GM13976 (cell line): ENCODE measurements at regions not wholly inside any gene's neighbourhood (a gene's known extent, or its start where the extent isn't known, plus 50 kb on each side); places are given as distances from the start of the nearest gene placed in this dataset.

ENCODE experiments used
- DNase-seq: peaks from one replicate; pipeline ENCODE4 v3.0.0; 2012; ENCODE audit warnings: low spot score
- CTCF ChIP-seq: IDR thresholded peaks from 2 replicates; pipeline ENCODE4 v1.5.1; 2012; ENCODE audit warnings: borderline replicate concordance, mild to moderate bottlenecking; ENCODE audit not compliant: insufficient read depth; ENCODE audit errors: extremely low read depth, missing control alignments, control extremely low read depth
- in situ Hi-C: fragments of 300-500 bp; cut with MboI; formaldehyde crosslinking; loops from one replicate; pipeline ENCODE4 v1.12.0; 2022; ENCODE audit warnings: low sequenced_read_pairs, mixed read lengths, inconsistent platforms; ENCODE audit not compliant: unreplicated experiment

- DNase-seq = no peak
- no peak for TF ChIP-seq CTCF
- in situ Hi-C loops = no loop called here
These were observed 534.1 kb downstream of the KCNT2 start for GRCh38 chr1:196074182-196074581.

GRCh38 chr1:196071447-196071846 lies 536.8 kb downstream of the KCNT2 start:
- in situ Hi-C loops = no loop called here
- TF ChIP-seq CTCF = no peak
- DNase-seq = no peak

GRCh38 chr1:196070940-196071339 lies 537.3 kb downstream of the KCNT2 start:
- no peak for DNase-seq
- in situ Hi-C loops = no loop called here
- TF ChIP-seq CTCF = no peak

- no peak for TF ChIP-seq CTCF
- in situ Hi-C loops = no loop called here
These were observed 544.3 kb downstream of the KCNT2 start for GRCh38 chr1:196063952-196064351.

GRCh38 chr1:196063294-196063693 lies 544.9 kb downstream of the KCNT2 start:
- in situ Hi-C loops = no loop called here
- no peak for TF ChIP-seq CTCF
- DNase-seq = no peak

More at GRCh38 chr1:196063952-196064351, 544.3 kb downstream of the KCNT2 start:
- no peak for DNase-seq

GRCh38 chr1:196060539-196060938 lies 547.7 kb downstream of the KCNT2 start:
- in situ Hi-C loops = no loop called here
- DNase-seq = no peak
- TF ChIP-seq CTCF = no peak

GRCh38 chr1:196059210-196059609 lies 549.0 kb downstream of the KCNT2 start:
- in situ Hi-C loops = no loop called here
- no peak for DNase-seq
- no peak for TF ChIP-seq CTCF
